Astrocyte (in vitro differentiated cells and primary cell): ENCODE measurements at regions not wholly inside any gene's neighbourhood (a gene's known extent, or its start where the extent isn't known, plus 50 kb on each side); places are given as distances from the start of the nearest gene placed in this dataset.

ENCODE experiments used
- DNase-seq: peaks from one replicate; pipeline ENCODE4 v3.0.0-alpha.2; 2010; ENCODE audit warnings: low read depth
- FAIRE-seq: peaks from 2 replicates; lab custom pipeline; 2011; peaks lifted over from hg19 to GRCh38; lab: Jason Lieb, UNC
- H2AFZ ChIP-seq: 2 replicates; pipeline ENCODE4 v1.6.0; 2012; ENCODE audit warnings: low read depth, low read length, inconsistent platforms
- H3K27ac ChIP-seq: 2 replicates; pipeline ENCODE4 v1.5.1; 2011; ENCODE audit warnings: low read depth, low read length, inconsistent platforms
- H3K27me3 ChIP-seq: 2 replicates; pipeline ENCODE4 v1.6.0; 2011; ENCODE audit warnings: low read length, inconsistent platforms; ENCODE audit not compliant: insufficient read depth
- H3K36me3 ChIP-seq: 2 replicates; pipeline ENCODE4 v1.5.1; 2011; ENCODE audit warnings: low read length, inconsistent platforms; ENCODE audit not compliant: insufficient read depth
- H3K4me1 ChIP-seq: 2 replicates; pipeline ENCODE4 v1.5.1; 2011; ENCODE audit warnings: low read length, inconsistent platforms; ENCODE audit not compliant: insufficient read depth
- H3K4me2 ChIP-seq: 2 replicates; pipeline ENCODE4 v1.6.0; 2012; ENCODE audit warnings: low read length, inconsistent platforms
- H3K4me3 ChIP-seq: 2 replicates; pipeline ENCODE4 v1.5.1; 2011; ENCODE audit warnings: low read depth, mild to moderate bottlenecking, low read length, inconsistent platforms; ENCODE audit not compliant: insufficient read depth
- H3K79me2 ChIP-seq: 2 replicates; pipeline ENCODE4 v1.6.0; 2012; ENCODE audit warnings: mild to moderate bottlenecking, low read length, inconsistent platforms; ENCODE audit not compliant: insufficient read depth
- H3K9ac ChIP-seq: 2 replicates; pipeline ENCODE4 v1.6.0; 2012; ENCODE audit warnings: mild to moderate bottlenecking, low read length, inconsistent platforms
- H3K9me3 ChIP-seq: 2 replicates; pipeline ENCODE4 v1.5.1; 2012; ENCODE audit warnings: low read depth, mild to moderate bottlenecking, low read length, inconsistent platforms; ENCODE audit not compliant: insufficient read depth
- H4K20me1 ChIP-seq: 2 replicates; pipeline ENCODE4 v1.6.0; 2012; ENCODE audit warnings: low read length, inconsistent platforms; ENCODE audit not compliant: insufficient read depth
- H3K27ac Mint-ChIP-seq: one replicate; pipeline ENCODE4 v1.8.0; 2021; ENCODE audit warnings: mild to moderate bottlenecking, mixed read lengths; ENCODE audit not compliant: unreplicated experiment
- H3K27me3 Mint-ChIP-seq: one replicate; pipeline ENCODE4 v1.8.0; 2021; ENCODE audit warnings: low read depth, mixed read lengths; ENCODE audit not compliant: unreplicated experiment
- H3K36me3 Mint-ChIP-seq: one replicate; pipeline ENCODE4 v1.8.0; 2021; ENCODE audit warnings: low read depth, mixed read lengths; ENCODE audit not compliant: unreplicated experiment
- H3K4me1 Mint-ChIP-seq: one replicate; pipeline ENCODE4 v1.8.0; 2021; ENCODE audit warnings: low read depth, mixed read lengths; ENCODE audit not compliant: unreplicated experiment
- H3K4me3 Mint-ChIP-seq: one replicate; pipeline ENCODE4 v1.8.0; 2021; ENCODE audit warnings: mild to moderate bottlenecking, moderate library complexity, mixed read lengths; ENCODE audit not compliant: unreplicated experiment
- H3K9me3 Mint-ChIP-seq: one replicate; pipeline ENCODE4 v1.8.0; 2021; ENCODE audit warnings: mild to moderate bottlenecking, mixed read lengths; ENCODE audit not compliant: unreplicated experiment
- CTCF ChIP-seq: IDR thresholded peaks from 2 replicates; pipeline ENCODE4 v1.5.1; 2011; ENCODE audit warnings: low read depth, mild to moderate bottlenecking, inconsistent platforms, low read length, moderate library complexity; ENCODE audit not compliant: insufficient read depth
- EZH2 ChIP-seq: IDR thresholded peaks from 2 replicates; pipeline ENCODE4 v1.6.1; 2012; ENCODE audit warnings: mild to moderate bottlenecking, low read length, inconsistent platforms; ENCODE audit not compliant: insufficient read depth

- no peak for FAIRE-seq
- H3K27ac ChIP-seq, result no peak overlapping the region
- H2AFZ ChIP-seq, result no peak overlapping the region
- no peak overlapping the region for H3K4me3 ChIP-seq
- H3K27me3 ChIP-seq, result no peaks in the 10 kb centered on the region
- Mint-ChIP-seq H3K9me3 (no peaks in the 10 kb centered on the region), H3K27ac (no peak overlapping the region), H3K4me1 (no peaks in the 10 kb centered on the region), H3K36me3 (no peaks in the 10 kb centered on the region), H3K4me3 (no peak overlapping the region), H3K27me3 (no peaks in the 10 kb centered on the region)
- H4K20me1 ChIP-seq, result no peaks in the 10 kb centered on the region
- no peak for TF ChIP-seq CTCF
- no peak for TF ChIP-seq EZH2
- DNase-seq, result no peak
- H3K4me2 ChIP-seq, result no peak overlapping the region
- H3K9ac ChIP-seq, result no peak overlapping the region
- no peaks in the 10 kb centered on the region for H3K9me3 ChIP-seq
- H3K79me2 ChIP-seq, result no peaks in the 10 kb centered on the region
- no peaks in the 10 kb centered on the region for H3K4me1 ChIP-seq
- H3K36me3 ChIP-seq, result no peaks in the 10 kb centered on the region
These were observed 231.9 kb upstream of the FAT4 start for GRCh38 chr4:125082729-125083417.

GRCh38 chr4:125072269-125072668 is 242.5 kb upstream of the FAT4 start:
- FAIRE-seq (no peak), DNase-seq (no peak)
- no peaks in the 10 kb centered on the region for H3K4me1 Mint-ChIP-seq
- no peak for TF ChIP-seq CTCF
- TF ChIP-seq EZH2, result no peak
- H3K27me3 ChIP-seq, result no peaks in the 10 kb centered on the region
- H3K9me3 Mint-ChIP-seq, result no peaks in the 10 kb centered on the region
- no peak overlapping the region for H3K9ac ChIP-seq
- H3K4me3 ChIP-seq, result no peak overlapping the region
- no peak overlapping the region for H3K4me3 Mint-ChIP-seq
- no peaks in the 10 kb centered on the region for H3K79me2 ChIP-seq
- H3K36me3 ChIP-seq, result no peaks in the 10 kb centered on the region
- no peak overlapping the region for H3K27ac Mint-ChIP-seq
- H3K4me2 ChIP-seq, result no peak overlapping the region
- no peaks in the 10 kb centered on the region for H3K36me3 Mint-ChIP-seq
- H3K27me3 Mint-ChIP-seq, result no peaks in the 10 kb centered on the region
- no peak overlapping the region for H3K27ac ChIP-seq
- no peaks in the 10 kb centered on the region for H3K9me3 ChIP-seq
- no peak overlapping the region for H2AFZ ChIP-seq
- H4K20me1 ChIP-seq, result no peaks in the 10 kb centered on the region
- no peaks in the 10 kb centered on the region for H3K4me1 ChIP-seq

GRCh38 chr4:125070861-125071260 is 243.9 kb upstream of the FAT4 start:
- Histone ChIP-seq H3K4me2 (no peak overlapping the region), H3K4me3 (no peak overlapping the region), H4K20me1 (no peaks in the 10 kb centered on the region), H3K27ac (no peak overlapping the region), H3K36me3 (no peaks in the 10 kb centered on the region), H3K9me3 (no peaks in the 10 kb centered on the region), H3K27me3 (no peaks in the 10 kb centered on the region), H3K4me1 (no peaks in the 10 kb centered on the region), H2AFZ (no peak overlapping the region), H3K79me2 (no peaks in the 10 kb centered on the region), H3K9ac (no peak overlapping the region)
- Mint-ChIP-seq H3K27me3 (no peaks in the 10 kb centered on the region), H3K36me3 (no peaks in the 10 kb centered on the region), H3K9me3 (no peaks in the 10 kb centered on the region), H3K4me1 (no peaks in the 10 kb centered on the region), H3K27ac (no peak overlapping the region), H3K4me3 (no peak overlapping the region)
- no peak for TF ChIP-seq CTCF
- TF ChIP-seq EZH2, result no peak
- FAIRE-seq, result no peak
- DNase-seq, result no peak
